Uterus (tissue), 2 donors: ENCODE measurements at regions not wholly inside any gene's neighbourhood (a gene's known extent, or its start where the extent isn't known, plus 50 kb on each side); places are given as distances from the start of the nearest gene placed in this dataset.

ENCODE experiments used
- CTCF ChIP-seq, 4 experiments: fragments of 200-600 bp in 2 of 4; fragments of 450-650 bp in 2 of 4; sonication (generic) in 2 of 4; IDR thresholded peaks; one replicate each; pipeline ENCODE4 v1.5.1; 2016 to 2019; ENCODE audit warnings: antibody characterized with exemption in 4 of 4, mild to moderate bottlenecking in 2 of 4, moderate library complexity in 1 of 4
- POLR2A ChIP-seq, 2 donors: fragments of 450-650 bp; IDR thresholded peaks; one replicate each; pipeline ENCODE4 v1.6.1; 2016; ENCODE audit warnings: antibody characterized with exemption in 2 of 2, mild to moderate bottlenecking in 1 of 2, moderate library complexity in 1 of 2

- TF ChIP-seq CTCF (IDR thresholded peaks at IDR 0.05) (no peak), POLR2A (IDR thresholded peaks at IDR 0.05) (no peak)
Observed at GRCh38 chr1:239906394-239906793, 185.3 kb upstream of the FMN2 start.
